SK-N-SH (cell line): ENCODE measurements at regions not wholly inside any gene's neighbourhood (a gene's known extent, or its start where the extent isn't known, plus 50 kb on each side); places are given as distances from the start of the nearest gene placed in this dataset.

Experiments
- CTCF ChIA-PET: fragments of 300-600, 350-600 bp; formaldehyde crosslinking; extraction: SDS; loops from one replicate; lab custom pipeline; 2021; lab: Yijun Ruan, JAX
- POLR2A ChIA-PET: fragments of 350-600 bp; sonication (Branson Sonifier 250); formaldehyde crosslinking; extraction: SDS; loops from one replicate; lab custom pipeline; 2020; ENCODE audit warnings: antibody characterized with exemption, inconsistent platforms; lab: Yijun Ruan, JAX
- DNase-seq: peaks from one replicate; pipeline ENCODE4 v3.0.0; 2012
- H2AFZ ChIP-seq: fragments of 200-600 bp; sonication (generic); 2 replicates; pipeline ENCODE4 v1.8.1; 2016; ENCODE audit warnings: antibody characterized with exemption, mild to moderate bottlenecking, low read depth
- H3F3A ChIP-seq: fragments of 200-600 bp; sonication (generic); replicated peaks from 2 replicates; pipeline ENCODE3; 2016; ENCODE audit warnings: antibody characterized with exemption, mild to moderate bottlenecking; ENCODE audit not compliant: insufficient read depth
- H3K27ac ChIP-seq, 2 experiments: fragments of 200-500 bp in 1 of 2; fragments of 200-600 bp in 1 of 2; sonication (Bioruptor generic) in 1 of 2; sonication (generic), shearing (Covaris generic) in 1 of 2; 2 replicates each; pipeline versions ENCODE4 v1.5.1 to v1.6.1; 2014 to 2016; ENCODE audit warnings: low read depth in 2 of 2, inconsistent platforms in 1 of 2, low read length in 1 of 2, mild to moderate bottlenecking in 1 of 2, mixed read lengths in 1 of 2
- H3K27me3 ChIP-seq: fragments of 200-600 bp; sonication (generic), shearing (Covaris generic); 2 replicates; pipeline ENCODE4 v1.6.1; 2016; ENCODE audit warnings: mixed run types; ENCODE audit not compliant: insufficient read depth
- H3K36me3 ChIP-seq, 2 experiments: fragments of 200-500 bp in 1 of 2; fragments of 200-600 bp in 1 of 2; sonication (Bioruptor generic) in 1 of 2; sonication (generic) in 1 of 2; replicated peaks in 1 of 2; 2 replicates each; pipeline versions ENCODE3 to v1.5.1; 2014 to 2016; ENCODE audit warnings: low read length in 1 of 2, mild to moderate bottlenecking in 1 of 2; ENCODE audit not compliant: insufficient read depth in 2 of 2, control insufficient read depth in 1 of 2
- H3K4me1 ChIP-seq, 2 experiments: fragments of 200-500 bp in 1 of 2; fragments of 200-600 bp in 1 of 2; sonication (Bioruptor generic) in 1 of 2; sonication (generic), shearing (Covaris generic) in 1 of 2; 2 replicates each; pipeline versions ENCODE4 v1.5.1 to v1.6.1; 2014 to 2016; ENCODE audit warnings: low read depth in 1 of 2, low read length in 1 of 2, mixed run types in 1 of 2; ENCODE audit not compliant: insufficient read depth in 2 of 2, control insufficient read depth in 1 of 2
- H3K4me2 ChIP-seq: fragments of 200-600 bp; sonication (generic), shearing (Covaris generic); 2 replicates; pipeline ENCODE4 v1.6.1; 2017; ENCODE audit warnings: mixed run types
- H3K4me3 ChIP-seq, 2 experiments: fragments of 200-500 bp in 1 of 2; fragments of 200-600 bp in 1 of 2; sonication (Bioruptor generic) in 1 of 2; sonication (generic), shearing (Covaris generic) in 1 of 2; 2 replicates each; pipeline versions ENCODE4 v1.5.1 to v1.8.1; 2014 to 2016; ENCODE audit warnings: low read depth in 2 of 2, inconsistent platforms in 1 of 2, low read length in 1 of 2, mild to moderate bottlenecking in 1 of 2, mixed read lengths in 1 of 2, moderate library complexity in 1 of 2
- H3K79me2 ChIP-seq: fragments of 200-600 bp; sonication (generic); 2 replicates; pipeline ENCODE4 v1.8.1; 2017; ENCODE audit warnings: mild to moderate bottlenecking; ENCODE audit not compliant: insufficient read depth
- H3K9ac ChIP-seq: fragments of 200-600 bp; sonication (generic); 2 replicates; pipeline ENCODE4 v1.6.1; 2017; ENCODE audit warnings: mixed run types
- H3K9me2 ChIP-seq: fragments of 200-600 bp; sonication (generic); 2 replicates; pipeline ENCODE4 v1.6.1; 2017; ENCODE audit warnings: mixed run types
- H3K9me3 ChIP-seq: fragments of 200-600 bp; sonication (generic); 2 replicates; pipeline ENCODE4 v1.6.1; 2017; ENCODE audit warnings: mixed run types, mild to moderate bottlenecking, moderate library complexity
- H4K20me1 ChIP-seq: fragments of 200-600 bp; sonication (generic); 2 replicates; pipeline ENCODE4 v1.6.1; 2017; ENCODE audit warnings: mild to moderate bottlenecking, mixed run types; ENCODE audit not compliant: insufficient read depth
- FOSL2 ChIP-seq: IDR thresholded peaks from 2 replicates; pipeline ENCODE4 v1.4.0; 2012; ENCODE audit warnings: low read depth, mild to moderate bottlenecking, moderate library complexity, borderline replicate concordance
- FOXJ3 ChIP-seq: sonication (generic); formaldehyde crosslinking; IDR thresholded peaks from 2 replicates; pipeline ENCODE4 v1.5.1; 2020; ENCODE audit warnings: mild to moderate bottlenecking, missing genetic modification reagents
- FOXM1 ChIP-seq: IDR thresholded peaks from 2 replicates; pipeline ENCODE4 v1.4.0; 2012; ENCODE audit warnings: low read depth, mild to moderate bottlenecking
- GABPA ChIP-seq: IDR thresholded peaks from 2 replicates; pipeline ENCODE4 v1.4.0; 2012; ENCODE audit warnings: low read depth, mild to moderate bottlenecking
- MEF2A ChIP-seq: IDR thresholded peaks from 2 replicates; pipeline ENCODE4 v1.4.0; 2012; ENCODE audit warnings: low read depth, borderline replicate concordance
- PBX3 ChIP-seq: IDR thresholded peaks from 2 replicates; pipeline ENCODE4; 2012
- RAD21 ChIP-seq: IDR thresholded peaks from 2 replicates; pipeline ENCODE4 v1.6.1; 2012; ENCODE audit warnings: mild to moderate bottlenecking, low read length
- RCOR1 ChIP-seq: fragments of 150-350 bp; IDR thresholded peaks from 2 replicates; pipeline ENCODE4 v1.6.1; 2017; ENCODE audit warnings: antibody characterized with exemption, low read length
- REST ChIP-seq: IDR thresholded peaks from 2 replicates; pipeline ENCODE4 v1.6.1; 2012; ENCODE audit warnings: mild to moderate bottlenecking, low read depth, low read length, moderate library complexity
- RFX5 ChIP-seq: IDR thresholded peaks from 2 replicates; pipeline ENCODE4 v1.6.1; 2012; ENCODE audit warnings: mild to moderate bottlenecking, improper control_type of control experiment, low read length
- SIN3A ChIP-seq: IDR thresholded peaks from 2 replicates; pipeline ENCODE4 v1.6.1; 2012; ENCODE audit warnings: low read depth, mild to moderate bottlenecking, low read length, moderate library complexity, borderline replicate concordance
- USF1 ChIP-seq: IDR thresholded peaks from 2 replicates; pipeline ENCODE4 v1.4.0; 2012; ENCODE audit warnings: low read depth, borderline replicate concordance
- USF2 ChIP-seq: fragments of 150-350 bp; IDR thresholded peaks from 2 replicates; pipeline ENCODE4 v1.6.1; 2017; ENCODE audit warnings: antibody characterized with exemption, low read length, low read depth, borderline replicate concordance
- ZBTB33 ChIP-seq: IDR thresholded peaks from 2 replicates; pipeline ENCODE4 v1.4.0; 2012; ENCODE audit warnings: low read depth, borderline replicate concordance
- WGBS: methylation state at CpG from one replicate; pipeline ENCODE4 v1.1.6; 2017; ENCODE audit warnings: low lambda C conversion rate; 5-methylcytosine and 5-hydroxymethylcytosine counted together

GRCh38 chr11:110347660-110348059 is 51.2 kb upstream of the RDX start:
- no peaks in the 10 kb centered on the region for H3K9me3 ChIP-seq
- POLR2A ChIA-PET = no interaction called here
- H4K20me1 ChIP-seq = no peaks in the 10 kb centered on the region
- no peak for TF ChIP-seq RAD21
- no peak for TF ChIP-seq SIN3A
- no peak for TF ChIP-seq RFX5
- TF ChIP-seq FOSL2 = no peak
- TF ChIP-seq REST = no peak
- no peak for TF ChIP-seq MEF2A
- no peak for TF ChIP-seq ZBTB33
- no peak for TF ChIP-seq FOXJ3
- H3K4me2 ChIP-seq = no peak overlapping the region
- H3K27me3 ChIP-seq = no peaks in the 10 kb centered on the region
- no peak overlapping the region for H3K9ac ChIP-seq
- H3K27ac ChIP-seq = no peak overlapping the region
- WGBS = 93% methylated on average over 4 of the region's 4 CpGs
- H3F3A ChIP-seq = no peaks in the 10 kb centered on the region
- H3K4me1 ChIP-seq = peaks cover 0 to 5% of the 10 kb centered on the region in 2 experiments; a peak in 1 of 4 replicates
- DNase-seq = no peak
- no peaks in the 10 kb centered on the region for H3K36me3 ChIP-seq
- CTCF ChIA-PET = no interaction called here
- H2AFZ ChIP-seq = no peak overlapping the region
- H3K79me2 ChIP-seq = no peaks in the 10 kb centered on the region
- H3K4me3 ChIP-seq = no peak overlapping the region
- no peaks in the 10 kb centered on the region for H3K9me2 ChIP-seq

GRCh38 chr11:110349138-110349996 is 53.0 kb upstream of the RDX start:
- no peaks in the 10 kb centered on the region for H3K9me2 ChIP-seq
- peaks cover 0 to 5% of the 10 kb centered on the region in 2 experiments; a peak in 1 of 4 replicates for H3K4me1 ChIP-seq
- H3K4me2 ChIP-seq = no peak overlapping the region
- no peaks in the 10 kb centered on the region for H3F3A ChIP-seq
- no peak overlapping the region for H3K27ac ChIP-seq
- H2AFZ ChIP-seq = no peak overlapping the region
- ChIA-PET POLR2A (no interaction called here), CTCF (no interaction called here)
- no peaks in the 10 kb centered on the region for H3K79me2 ChIP-seq
- H3K9ac ChIP-seq = no peak overlapping the region
- H3K27me3 ChIP-seq = no peaks in the 10 kb centered on the region
- 77% methylated on average over 7 of the region's 7 CpGs for WGBS
- no peaks in the 10 kb centered on the region for H4K20me1 ChIP-seq
- H3K36me3 ChIP-seq = no peaks in the 10 kb centered on the region
- no peak overlapping the region for H3K4me3 ChIP-seq
- no peak for DNase-seq
- H3K9me3 ChIP-seq = no peaks in the 10 kb centered on the region
- TF ChIP-seq PBX3 (no peak), GABPA (no peak), FOXM1 (no peak), RCOR1 (no peak), ZBTB33 (no peak), USF2 (no peak), USF1 (no peak), FOXJ3 (no peak)
